ENCODE measurements at regions not wholly inside any gene's neighbourhood (a gene's known extent, or its start where the extent isn't known, plus 50 kb on each side); places are given as distances from the start of the nearest gene placed in this dataset.

- H3K4me2 ChIP-seq (replicated peaks; ENCODE audit: low read depth, low read length, poor library complexity, severe bottlenecking) = no peak overlapping the region
- 85% methylated on average over 8 of the region's 9 CpGs for WGBS (ENCODE audit: insufficient coverage)
Measured at GRCh38 chrX:9222299-9222698, 188.4 kb upstream of the FAM9B start.

GRCh38 chrX:9227276-9227675 is 193.3 kb upstream of the FAM9B start:
- CTCF ChIA-PET = no interaction called here
- POLR2A ChIA-PET = no interaction called here

More at GRCh38 chrX:9222299-9222698, 188.4 kb upstream of the FAM9B start:
- H4K20me1 ChIP-seq (ENCODE audit: control insufficient read depth, insufficient read depth, low read length, poor library complexity, severe bottlenecking) = no peaks in the 10 kb centered on the region
- H2AFZ ChIP-seq (ENCODE audit: insufficient read depth, low read depth, low read length, poor library complexity, severe bottlenecking) = no peak overlapping the region
- POLR2A ChIA-PET = no interaction called here
- peaks cover 4% of the 10 kb centered on the region for H3K9me3 Mint-ChIP-seq (ENCODE audit: insufficient read depth)
- H3K9me3 ChIP-seq (ENCODE audit: control extremely low read depth in 1 of 3, control insufficient read depth in 2 of 3, insufficient read depth in 1 of 3, low read length in 2 of 3) = peaks cover 0 to 3% (median 0%) of the 10 kb centered on the region in 3 donors
- no peaks in the 10 kb centered on the region for H3K79me2 ChIP-seq (ENCODE audit: control insufficient read depth, insufficient read depth, low read length)
- H3K4me1 Mint-ChIP-seq = no peaks in the 10 kb centered on the region
- no peak for ATAC-seq (ENCODE audit: low read depth)
- no peak overlapping the region for H3K4me3 ChIP-seq (ENCODE audit: control extremely low read depth in 1 of 5, extremely low read depth in 1 of 5, insufficient read depth in 1 of 5, low read depth in 2 of 5, low read length in 4 of 5)
- no peak for DNase-seq
- no peak overlapping the region for H3K4me3 Mint-ChIP-seq
- no peak overlapping the region for H3K27ac ChIP-seq (ENCODE audit: low read length in 2 of 2)
- TF ChIP-seq CTCF (IDR thresholded peaks at IDR 0.05) = no peak
- no peak for TF ChIP-seq EZH2 (IDR thresholded peaks at IDR 0.05; ENCODE audit: borderline replicate concordance, insufficient read depth, low read depth, low read length, poor library complexity, severe bottlenecking)
- no peak overlapping the region for H3K9ac ChIP-seq (ENCODE audit: low read length)
- no peaks in the 10 kb centered on the region for H3K36me3 ChIP-seq (replicated peaks in 1 of 2; ENCODE audit: control extremely low read depth in 1 of 2, control insufficient read depth in 1 of 2, extremely low read depth in 1 of 2, insufficient read depth in 2 of 2, low read length in 1 of 2)
- no peaks in the 10 kb centered on the region for H3K27me3 ChIP-seq (replicated peaks in 1 of 4; ENCODE audit: control extremely low read depth in 1 of 4, control insufficient read depth in 3 of 4, insufficient read depth in 4 of 4, low read length in 3 of 4)
- no peak overlapping the region for H3K27ac Mint-ChIP-seq
- CTCF ChIA-PET = no interaction called here
- H3K4me1 ChIP-seq (ENCODE audit: control insufficient read depth in 2 of 2, insufficient read depth in 2 of 2, low read length in 2 of 2) = no peaks in the 10 kb centered on the region
- intact Hi-C loops (cut with micrococcal nuclease) = no loop called here
- no peaks in the 10 kb centered on the region for H3K27me3 Mint-ChIP-seq

More at GRCh38 chrX:9227276-9227675, 193.3 kb upstream of the FAM9B start:
- Histone ChIP-seq H3K27me3 (replicated peaks in 1 of 4; ENCODE audit: control extremely low read depth in 1 of 4, control insufficient read depth in 3 of 4, insufficient read depth in 4 of 4, low read length in 3 of 4) (no peaks in the 10 kb centered on the region), H3K79me2 (ENCODE audit: control insufficient read depth, insufficient read depth, low read length) (no peaks in the 10 kb centered on the region), H3K4me3 (ENCODE audit: control extremely low read depth in 1 of 5, extremely low read depth in 1 of 5, insufficient read depth in 1 of 5, low read depth in 2 of 5, low read length in 4 of 5) (no peak overlapping the region), H2AFZ (ENCODE audit: insufficient read depth, low read depth, low read length, poor library complexity, severe bottlenecking) (no peak overlapping the region), H3K27ac (ENCODE audit: low read length in 2 of 2) (no peak overlapping the region), H3K9ac (ENCODE audit: low read length) (no peak overlapping the region), H4K20me1 (ENCODE audit: control insufficient read depth, insufficient read depth, low read length, poor library complexity, severe bottlenecking) (no peaks in the 10 kb centered on the region), H3K4me1 (ENCODE audit: control insufficient read depth in 2 of 2, insufficient read depth in 2 of 2, low read length in 2 of 2) (no peaks in the 10 kb centered on the region), H3K36me3 (replicated peaks in 1 of 2; ENCODE audit: control extremely low read depth in 1 of 2, control insufficient read depth in 1 of 2, extremely low read depth in 1 of 2, insufficient read depth in 2 of 2, low read length in 1 of 2) (no peaks in the 10 kb centered on the region), H3K4me2 (replicated peaks; ENCODE audit: low read depth, low read length, poor library complexity, severe bottlenecking) (no peak overlapping the region), H3K9me3 (ENCODE audit: control extremely low read depth in 1 of 3, control insufficient read depth in 2 of 3, insufficient read depth in 1 of 3, low read length in 2 of 3) (peaks cover 0 to 3% (median 0%) of the 10 kb centered on the region in 3 donors)
- no peaks in the 10 kb centered on the region for H3K4me1 Mint-ChIP-seq
- no peaks in the 10 kb centered on the region for H3K9me3 Mint-ChIP-seq (ENCODE audit: insufficient read depth)
- ATAC-seq (ENCODE audit: low read depth) (no peak), DNase-seq (no peak)
- WGBS (ENCODE audit: insufficient coverage) = no CpG with 5 or more reads among the region's 6 CpGs
- no peak overlapping the region for H3K27ac Mint-ChIP-seq
- TF ChIP-seq EZH2 (IDR thresholded peaks at IDR 0.05; ENCODE audit: borderline replicate concordance, insufficient read depth, low read depth, low read length, poor library complexity, severe bottlenecking) (no peak), CTCF (IDR thresholded peaks at IDR 0.05) (no peak)
- no peak overlapping the region for H3K4me3 Mint-ChIP-seq
- H3K27me3 Mint-ChIP-seq = peaks cover 3% of the 10 kb centered on the region
- intact Hi-C loops (cut with micrococcal nuclease) = no loop called here

All from B cell (primary cell).